Natural killer cell (primary cell): ENCODE measurements at regions not wholly inside any gene's neighbourhood (a gene's known extent, or its start where the extent isn't known, plus 50 kb on each side); places are given as distances from the start of the nearest gene placed in this dataset.

Experiments used
- ATAC-seq, 3 donors: fragments of 150-1000 bp in 2 of 3; fragments of 200-7000 bp in 1 of 3; cut with Tn5 transposase; 1 replicate in 1 of 3; 2 replicates in 2 of 3; pipeline ENCODE4 v1.10.0; 2021; ENCODE audit warnings: mild to moderate bottlenecking in 2 of 3, moderate library complexity in 2 of 3
- DNase-seq, 2 donors: peaks; one replicate each; pipeline versions ENCODE4 v3.0.0 to v3.0.0-alpha.2; 2013 to 2021; ENCODE audit warnings: mixed read lengths in 1 of 2
- H3K27ac ChIP-seq: one replicate; pipeline ENCODE4 v1.5.1; 2013; ENCODE audit warnings: mild to moderate bottlenecking, low read length
- H3K27me3 ChIP-seq: one replicate; pipeline ENCODE4 v1.6.1; 2013; ENCODE audit warnings: low read length; ENCODE audit not compliant: control insufficient read depth, insufficient read depth
- H3K36me3 ChIP-seq: one replicate; pipeline ENCODE4 v1.6.1; 2013; ENCODE audit warnings: low read length; ENCODE audit not compliant: control insufficient read depth, insufficient read depth
- H3K4me1 ChIP-seq: one replicate; pipeline ENCODE4 v1.6.1; 2013; ENCODE audit warnings: low read length; ENCODE audit not compliant: control insufficient read depth, insufficient read depth
- H3K4me3 ChIP-seq: one replicate; pipeline ENCODE4 v1.5.1; 2013; ENCODE audit warnings: low read length
- H3K9me3 ChIP-seq: one replicate; pipeline ENCODE4 v1.6.1; 2013; ENCODE audit warnings: low read length; ENCODE audit not compliant: control insufficient read depth, insufficient read depth
- H3K27ac Mint-ChIP-seq, 2 donors: one replicate each; pipeline ENCODE4 v1.8.0; 2022; ENCODE audit warnings: mild to moderate bottlenecking in 2 of 2, mixed read lengths in 2 of 2, moderate library complexity in 1 of 2
- H3K27me3 Mint-ChIP-seq, 2 donors: one replicate each; pipeline ENCODE4 v1.8.0; 2022; ENCODE audit warnings: low read depth in 2 of 2, mixed read lengths in 2 of 2
- H3K36me3 Mint-ChIP-seq: one replicate; pipeline ENCODE4 v1.8.0; 2022; ENCODE audit warnings: mixed read lengths
- H3K4me1 Mint-ChIP-seq, 2 donors: one replicate each; pipeline ENCODE4 v1.8.0; 2022; ENCODE audit warnings: mixed read lengths in 2 of 2
- H3K4me3 Mint-ChIP-seq: one replicate; pipeline ENCODE4 v1.8.0; 2022; ENCODE audit warnings: mild to moderate bottlenecking, moderate library complexity, mixed read lengths
- H3K9me3 Mint-ChIP-seq, 2 donors: one replicate each; pipeline ENCODE4 v1.8.0; 2022; ENCODE audit warnings: mixed read lengths in 2 of 2
- WGBS: methylation state at CpG from one replicate; pipeline ENCODE4 v1.1.7; 2013; ENCODE audit warnings: missing lambda C conversion rate; ENCODE audit not compliant: insufficient coverage; 5-methylcytosine and 5-hydroxymethylcytosine counted together
- intact Hi-C: fragments of 100-400 bp; cut with micrococcal nuclease; formaldehyde crosslinking; loops from one replicate; pipeline ENCODE4 v1.14.2; 2022
- TF ChIP-seq, protein P1 (sequence below): fragments of 200-600 bp; IDR thresholded peaks from one replicate; pipeline ENCODE4 v1.8.0; 2022; ENCODE audit warnings: antibody characterized with exemption

DNA sequence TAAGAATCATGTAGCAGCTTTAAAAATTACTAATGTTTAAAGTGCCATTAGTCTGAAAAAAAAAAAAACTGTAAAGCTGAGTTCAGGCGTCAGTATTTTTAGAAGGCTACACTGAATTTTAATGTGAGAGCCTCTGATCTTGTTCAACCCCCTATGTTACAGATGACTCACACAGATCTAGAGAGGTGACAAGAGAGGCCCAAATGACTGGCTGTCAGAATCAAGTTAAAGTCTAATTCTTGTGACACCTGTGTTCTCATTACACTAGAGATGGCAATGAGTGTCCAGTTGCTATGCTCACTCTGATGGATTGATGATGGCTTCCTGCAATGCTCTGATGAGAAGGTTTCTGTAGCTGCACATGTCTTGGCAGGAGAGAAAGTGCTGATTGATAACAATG lies 203.5 kb upstream of the OBI1 start:
- Histone ChIP-seq H3K27ac (no peak overlapping the region), H3K4me1 (no peaks in the 10 kb centered on the region), H3K36me3 (no peaks in the 10 kb centered on the region), H3K9me3 (peaks cover 3% of the 10 kb centered on the region), H3K4me3 (no peak overlapping the region), H3K27me3 (no peaks in the 10 kb centered on the region)
- Mint-ChIP-seq H3K4me1 (no peaks in the 10 kb centered on the region), H3K36me3 (no peaks in the 10 kb centered on the region), H3K4me3 (no peak overlapping the region), H3K27me3 (no peaks in the 10 kb centered on the region), H3K9me3 (peaks cover 5 to 11% of the 10 kb centered on the region in 2 donors), H3K27ac (no peak overlapping the region)
- 67% methylated on average over 1 of the region's 1 CpG for WGBS
- ATAC-seq (no peak), DNase-seq (no peak)
- intact Hi-C loops, result no loop called here
- TF ChIP-seq, protein P1, sequence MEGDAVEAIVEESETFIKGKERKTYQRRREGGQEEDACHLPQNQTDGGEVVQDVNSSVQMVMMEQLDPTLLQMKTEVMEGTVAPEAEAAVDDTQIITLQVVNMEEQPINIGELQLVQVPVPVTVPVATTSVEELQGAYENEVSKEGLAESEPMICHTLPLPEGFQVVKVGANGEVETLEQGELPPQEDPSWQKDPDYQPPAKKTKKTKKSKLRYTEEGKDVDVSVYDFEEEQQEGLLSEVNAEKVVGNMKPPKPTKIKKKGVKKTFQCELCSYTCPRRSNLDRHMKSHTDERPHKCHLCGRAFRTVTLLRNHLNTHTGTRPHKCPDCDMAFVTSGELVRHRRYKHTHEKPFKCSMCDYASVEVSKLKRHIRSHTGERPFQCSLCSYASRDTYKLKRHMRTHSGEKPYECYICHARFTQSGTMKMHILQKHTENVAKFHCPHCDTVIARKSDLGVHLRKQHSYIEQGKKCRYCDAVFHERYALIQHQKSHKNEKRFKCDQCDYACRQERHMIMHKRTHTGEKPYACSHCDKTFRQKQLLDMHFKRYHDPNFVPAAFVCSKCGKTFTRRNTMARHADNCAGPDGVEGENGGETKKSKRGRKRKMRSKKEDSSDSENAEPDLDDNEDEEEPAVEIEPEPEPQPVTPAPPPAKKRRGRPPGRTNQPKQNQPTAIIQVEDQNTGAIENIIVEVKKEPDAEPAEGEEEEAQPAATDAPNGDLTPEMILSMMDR, result no peak

DNA sequence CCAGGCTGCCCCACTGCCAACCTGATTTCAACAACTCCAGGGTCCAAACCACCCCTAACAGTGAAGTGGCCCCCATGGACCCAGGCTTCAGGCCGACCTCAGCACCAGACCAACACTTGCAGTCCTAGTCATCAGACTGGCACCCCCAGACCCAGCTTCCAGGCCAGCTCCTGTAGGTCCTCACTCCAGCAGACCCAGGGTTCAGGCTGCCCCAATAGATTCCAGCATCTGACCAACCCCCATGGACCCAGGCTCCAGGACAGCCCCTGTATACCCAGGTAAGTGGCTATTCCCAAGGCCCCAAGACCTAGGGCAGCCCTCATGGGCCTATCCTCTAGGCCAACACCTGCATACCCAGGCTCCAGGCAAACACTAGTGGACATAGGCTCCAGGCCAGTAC lies 193.8 kb upstream of the OBI1 start:
- DNase-seq, result no peak
- Histone ChIP-seq H3K36me3 (no peaks in the 10 kb centered on the region), H3K27me3 (no peaks in the 10 kb centered on the region), H3K27ac (no peak overlapping the region), H3K9me3 (peaks cover 3% of the 10 kb centered on the region), H3K4me1 (no peaks in the 10 kb centered on the region), H3K4me3 (no peak overlapping the region)
- H3K9me3 Mint-ChIP-seq, result peaks cover 6 to 16% of the 10 kb centered on the region in 2 donors
- no peaks in the 10 kb centered on the region for H3K4me1 Mint-ChIP-seq
- H3K36me3 Mint-ChIP-seq, result no peaks in the 10 kb centered on the region
- intact Hi-C loops, result no loop called here
- no peaks in the 10 kb centered on the region for H3K27me3 Mint-ChIP-seq
- no peak overlapping the region for H3K4me3 Mint-ChIP-seq
- WGBS, result 76% methylated on average over 1 of the region's 1 CpG
- no peak for ATAC-seq
- TF ChIP-seq, protein P1, result no peak
- no peak overlapping the region for H3K27ac Mint-ChIP-seq

DNA sequence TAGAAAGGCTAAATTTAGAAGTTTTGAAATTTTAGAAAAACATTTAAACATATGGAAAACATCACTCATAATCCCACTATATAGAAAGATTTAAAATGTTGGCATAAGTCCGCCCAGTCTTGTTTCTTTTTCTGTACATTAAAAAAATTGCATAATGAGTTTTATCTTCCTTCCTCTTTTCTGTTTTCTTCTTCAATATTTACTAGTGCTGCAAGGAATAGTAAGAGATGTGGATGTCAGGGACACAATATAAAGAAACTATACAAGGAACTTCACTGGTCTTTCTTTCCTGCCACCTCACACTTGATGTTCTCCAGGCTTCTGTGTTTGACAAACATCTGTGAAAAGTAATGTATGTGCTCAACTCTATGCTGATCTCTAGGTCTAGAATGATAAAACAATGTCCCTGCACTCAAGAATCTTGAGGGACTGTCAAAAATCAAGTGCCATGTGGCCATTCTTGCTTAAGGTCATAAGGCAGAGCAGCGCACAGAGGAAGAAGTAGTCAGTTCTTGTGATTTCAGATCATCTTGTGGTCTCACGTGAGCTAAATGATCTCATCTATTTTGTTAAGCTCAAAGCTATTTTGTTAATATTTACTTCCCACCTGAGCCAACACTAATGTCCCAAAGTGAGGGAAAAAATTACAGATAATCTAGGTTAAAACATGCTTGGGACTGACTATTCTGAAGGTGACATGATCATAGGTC lies 186.9 kb upstream of the OBI1 start:
- no peaks in the 10 kb centered on the region for H3K4me1 ChIP-seq
- intact Hi-C loops, result no loop called here
- no peaks in the 10 kb centered on the region for H3K36me3 ChIP-seq
- Mint-ChIP-seq H3K4me3 (no peak overlapping the region), H3K9me3 (peaks cover 2 to 7% of the 10 kb centered on the region in 2 donors), H3K36me3 (no peaks in the 10 kb centered on the region), H3K4me1 (no peaks in the 10 kb centered on the region), H3K27ac (no peak overlapping the region), H3K27me3 (no peaks in the 10 kb centered on the region)
- no peaks in the 10 kb centered on the region for H3K9me3 ChIP-seq
- no peaks in the 10 kb centered on the region for H3K27me3 ChIP-seq
- DNase-seq, result no peak
- TF ChIP-seq, protein P1, result no peak
- 84% methylated on average over 1 of the region's 3 CpGs for WGBS
- no peak overlapping the region for H3K27ac ChIP-seq
- no peak for ATAC-seq
- H3K4me3 ChIP-seq, result no peak overlapping the region

DNA sequence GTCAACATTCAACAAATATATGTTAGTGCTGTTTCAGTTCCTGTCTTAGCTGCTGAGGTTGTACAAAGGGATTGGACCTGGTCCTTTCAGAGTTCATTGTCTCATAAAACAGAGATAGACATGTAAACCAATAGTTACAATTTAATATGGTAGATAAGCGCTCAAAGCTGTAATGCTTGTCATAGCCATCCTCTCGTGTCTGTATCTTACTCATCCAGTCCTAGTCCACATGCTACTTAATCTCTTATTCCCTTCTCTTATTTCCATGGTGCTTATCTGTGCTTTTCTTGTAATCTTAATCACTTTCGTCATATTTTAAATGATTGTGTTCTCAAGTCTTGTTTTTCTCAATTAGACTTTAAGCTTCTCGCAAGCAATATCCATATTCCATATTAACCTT lies 185.2 kb upstream of the OBI1 start:
- peaks cover 2% of the 10 kb centered on the region in 2 donors for H3K9me3 Mint-ChIP-seq
- ATAC-seq (no peak), DNase-seq (no peak)
- Histone ChIP-seq H3K9me3 (no peaks in the 10 kb centered on the region), H3K4me3 (no peak overlapping the region), H3K27me3 (no peaks in the 10 kb centered on the region), H3K4me1 (no peaks in the 10 kb centered on the region), H3K36me3 (no peaks in the 10 kb centered on the region), H3K27ac (no peak overlapping the region)
- H3K4me3 Mint-ChIP-seq, result no peak overlapping the region
- H3K4me1 Mint-ChIP-seq, result no peaks in the 10 kb centered on the region
- H3K27me3 Mint-ChIP-seq, result no peaks in the 10 kb centered on the region
- H3K27ac Mint-ChIP-seq, result no peak overlapping the region
- TF ChIP-seq, protein P1, result no peak
- WGBS, result 88% methylated on average over 4 of the region's 4 CpGs
- H3K36me3 Mint-ChIP-seq, result no peaks in the 10 kb centered on the region
- intact Hi-C loops, result no loop called here
